HG02759 (cell line): ENCODE measurements at regions not wholly inside any gene's neighbourhood (a gene's known extent, or its start where the extent isn't known, plus 50 kb on each side); places are given as distances from the start of the nearest gene placed in this dataset.
A peak's percentile ranks its signal among the peaks of the same experiment; 100 is the strongest.
"Not testable (repeated sequence)": the region's sequence is repeated elsewhere in the genome, so short reads cannot be mapped to it uniquely, and the experiment has no call there.

Experiments used
- ATAC-seq: cut with Tn5 transposase; IDR thresholded peaks from one replicate; pipeline ENCODE4 v1.9.1; 2021; ENCODE audit warnings: mild to moderate bottlenecking, moderate library complexity; ENCODE audit not compliant: unreplicated experiment

GRCh38 chr4:117135634-117136354, 50.4 kb upstream of the TRAM1L1 start:
- ATAC-seq: no peak

- ATAC-seq: no peak
Observed at GRCh38 chr4:117137145-117137544, 51.8 kb upstream of the TRAM1L1 start.

GRCh38 chr4:117138732-117139131, 53.4 kb upstream of the TRAM1L1 start:
- ATAC-seq: not testable (repeated sequence)

GRCh38 chr4:117154251-117154650, 68.9 kb upstream of the TRAM1L1 start:
- no peak for ATAC-seq

- no peak for ATAC-seq
Observed at GRCh38 chr4:117156806-117157205, 71.4 kb upstream of the TRAM1L1 start.

- no peak for ATAC-seq
Observed at GRCh38 chr4:117157360-117157759, 72.0 kb upstream of the TRAM1L1 start.

GRCh38 chr4:117162976-117163375, 77.6 kb upstream of the TRAM1L1 start:
- ATAC-seq: no peak

- peak; percentile 44 for ATAC-seq
Observed at GRCh38 chr4:117164338-117164737, 79.0 kb upstream of the TRAM1L1 start.

- ATAC-seq: not testable (repeated sequence)
Observed at GRCh38 chr4:117175369-117175768, 90.0 kb upstream of the TRAM1L1 start.

- ATAC-seq: no peak
Observed at GRCh38 chr4:117203231-117203630, 117.9 kb upstream of the TRAM1L1 start.

GRCh38 chr4:117210551-117210950, 125.2 kb upstream of the TRAM1L1 start:
- no peak for ATAC-seq

- no peak for ATAC-seq
Observed at GRCh38 chr4:117224256-117224655, 138.9 kb upstream of the TRAM1L1 start.

- ATAC-seq: no peak
Observed at GRCh38 chr4:117225471-117225870, 140.1 kb upstream of the TRAM1L1 start.

GRCh38 chr4:117227925-117228324, 142.5 kb upstream of the TRAM1L1 start:
- ATAC-seq: no peak

GRCh38 chr4:117239434-117239833, 154.1 kb upstream of the TRAM1L1 start:
- ATAC-seq: no peak

- ATAC-seq: peak; percentile 94
Observed at GRCh38 chr4:117249333-117249732, 164.0 kb upstream of the TRAM1L1 start.

- no peak for ATAC-seq
Observed at GRCh38 chr4:117264072-117264471, 178.7 kb upstream of the TRAM1L1 start.

- no peak for ATAC-seq
Observed at GRCh38 chr4:117267317-117267716, 181.9 kb upstream of the TRAM1L1 start.

- no peak for ATAC-seq
Observed at GRCh38 chr4:117284736-117285135, 199.4 kb upstream of the TRAM1L1 start.

- ATAC-seq: no peak
Observed at GRCh38 chr4:117293784-117294183, 208.4 kb upstream of the TRAM1L1 start.

- ATAC-seq: no peak
Observed at GRCh38 chr4:117302226-117302625, 216.8 kb upstream of the TRAM1L1 start.

- no peak for ATAC-seq
Observed at GRCh38 chr4:117311215-117311614, 225.8 kb upstream of the TRAM1L1 start.

GRCh38 chr4:117311989-117312388, 226.6 kb upstream of the TRAM1L1 start:
- ATAC-seq: no peak
